ENCODE measurements at regions not wholly inside any gene's neighbourhood (a gene's known extent, or its start where the extent isn't known, plus 50 kb on each side); places are given as distances from the start of the nearest gene placed in this dataset.
"Not testable (repeated sequence)": the region's sequence is repeated elsewhere in the genome, so short reads cannot be mapped to it uniquely, and the experiment has no call there.

DNA sequence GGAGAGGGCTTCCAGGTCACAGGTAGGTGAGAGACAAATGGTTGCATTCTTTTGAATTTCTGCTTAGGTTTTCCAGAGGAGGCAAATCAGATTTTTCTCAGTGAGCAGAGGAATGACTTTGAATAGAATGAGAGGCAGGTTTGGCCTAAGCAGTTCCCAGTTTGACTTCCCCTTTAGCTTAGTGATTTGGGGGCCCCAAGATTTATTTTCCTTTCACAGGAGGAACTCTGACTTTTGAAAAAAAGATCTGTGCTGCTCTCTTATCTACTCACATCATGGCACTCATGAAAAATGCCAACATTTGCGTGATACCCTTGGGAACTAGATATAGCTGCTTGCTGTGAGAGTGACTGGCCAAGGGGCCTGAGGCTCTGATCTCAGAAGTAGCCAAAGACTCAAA, 58.0 kb upstream of the EVL start:
- Histone ChIP-seq H2BK15ac (ENCODE audit: low read depth, poor library complexity, severe bottlenecking) (no peak overlapping the region), H3K14ac (ENCODE audit: low read length in 2 of 2) (no peak overlapping the region), H3K27ac (ENCODE audit: low read length, poor library complexity, severe bottlenecking) (no peak overlapping the region), H2AK5ac (ENCODE audit: low read length, severe bottlenecking) (no peak overlapping the region), H3K27me3 (ENCODE audit: control insufficient read depth in 1 of 2, insufficient read depth in 1 of 2, low read length in 2 of 2) (no peaks in the 10 kb centered on the region), H2BK12ac (ENCODE audit: low read length in 2 of 2) (no peak overlapping the region), H3K4me3 (ENCODE audit: insufficient read depth in 1 of 2, low read depth in 1 of 2, low read length in 2 of 2) (no peak overlapping the region), H3K18ac (ENCODE audit: low read depth in 1 of 2, low read length in 2 of 2) (no peak overlapping the region), H3K9me3 (ENCODE audit: control insufficient read depth, low read length) (peaks cover 3% of the 10 kb centered on the region), H3K23ac (ENCODE audit: low read length in 2 of 2) (no peak overlapping the region), H2BK5ac (ENCODE audit: low read depth, low read length, poor library complexity, severe bottlenecking) (no peak overlapping the region), H4K8ac (ENCODE audit: low read length) (no peak overlapping the region), H3K36me3 (ENCODE audit: control insufficient read depth in 1 of 2, insufficient read depth in 2 of 2, low read depth in 1 of 2, low read length in 2 of 2) (no peaks in the 10 kb centered on the region), H2BK120ac (ENCODE audit: low read depth, low read length) (no peak overlapping the region), H3K4ac (ENCODE audit: low read depth in 1 of 2, low read length in 2 of 2) (no peak overlapping the region), H4K91ac (ENCODE audit: low read length) (no peak overlapping the region), H3K79me1 (replicated peaks; ENCODE audit: low read length, poor library complexity, severe bottlenecking) (peaks cover 17% of the 10 kb centered on the region), H3K9ac (ENCODE audit: low read length) (no peak overlapping the region), H2AFZ (ENCODE audit: low read depth, low read length) (no peak overlapping the region), H3K4me1 (ENCODE audit: control insufficient read depth, insufficient read depth, low read depth, low read length) (no peaks in the 10 kb centered on the region), H3K4me2 (ENCODE audit: low read length, poor library complexity, severe bottlenecking) (no peak overlapping the region)
- WGBS: 100% methylated on average over 1 of the region's 1 CpG
- DNase-seq: no peak

DNA sequence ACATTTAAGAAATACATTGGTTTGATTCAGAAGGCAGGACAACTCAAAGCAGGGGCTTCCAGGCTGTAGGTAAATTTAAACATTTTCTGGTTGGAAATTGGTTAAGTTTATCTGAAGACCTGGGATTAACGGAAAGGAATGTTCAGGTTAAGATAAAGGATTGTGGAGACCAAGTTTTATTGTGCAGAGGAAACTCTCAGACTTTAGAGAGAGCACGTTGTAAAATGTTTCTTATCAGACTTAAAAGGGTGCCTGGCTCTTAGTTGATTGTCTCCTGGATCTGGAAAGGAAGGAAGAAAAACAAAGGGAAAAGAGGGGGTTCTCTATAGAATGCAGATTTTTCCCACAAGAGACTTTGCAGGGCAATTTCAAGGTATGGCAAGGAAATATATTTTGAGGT, 55.4 kb upstream of the EVL start:
- H3K4me2 ChIP-seq (ENCODE audit: low read length, poor library complexity, severe bottlenecking); H2BK12ac ChIP-seq (ENCODE audit: low read length in 2 of 2); H3K36me3 ChIP-seq (ENCODE audit: control insufficient read depth in 1 of 2, insufficient read depth in 2 of 2, low read depth in 1 of 2, low read length in 2 of 2); H3K9ac ChIP-seq (ENCODE audit: low read length); H3K9me3 ChIP-seq (ENCODE audit: control insufficient read depth, low read length); H3K18ac ChIP-seq (ENCODE audit: low read depth in 1 of 2, low read length in 2 of 2); H3K23ac ChIP-seq (ENCODE audit: low read length in 2 of 2); H3K14ac ChIP-seq (ENCODE audit: low read length in 2 of 2); H3K4me3 ChIP-seq (ENCODE audit: insufficient read depth in 1 of 2, low read depth in 1 of 2, low read length in 2 of 2); H4K8ac ChIP-seq (ENCODE audit: low read length); H3K27me3 ChIP-seq (ENCODE audit: control insufficient read depth in 1 of 2, insufficient read depth in 1 of 2, low read length in 2 of 2); H2AFZ ChIP-seq (ENCODE audit: low read depth, low read length); H3K4me1 ChIP-seq (ENCODE audit: control insufficient read depth, insufficient read depth, low read depth, low read length); H2AK5ac ChIP-seq (ENCODE audit: low read length, severe bottlenecking); H2BK15ac ChIP-seq (ENCODE audit: low read depth, poor library complexity, severe bottlenecking); H2BK5ac ChIP-seq (ENCODE audit: low read depth, low read length, poor library complexity, severe bottlenecking); H3K27ac ChIP-seq (ENCODE audit: low read length, poor library complexity, severe bottlenecking); H4K91ac ChIP-seq (ENCODE audit: low read length); H2BK120ac ChIP-seq (ENCODE audit: low read depth, low read length); DNase-seq; H3K4ac ChIP-seq (ENCODE audit: low read depth in 1 of 2, low read length in 2 of 2): not testable (repeated sequence)
- H3K79me1 ChIP-seq (replicated peaks; ENCODE audit: low read length, poor library complexity, severe bottlenecking): peaks cover 20% of the 10 kb centered on the region
- WGBS: 20% methylated on average over 2 of the region's 2 CpGs

DNA sequence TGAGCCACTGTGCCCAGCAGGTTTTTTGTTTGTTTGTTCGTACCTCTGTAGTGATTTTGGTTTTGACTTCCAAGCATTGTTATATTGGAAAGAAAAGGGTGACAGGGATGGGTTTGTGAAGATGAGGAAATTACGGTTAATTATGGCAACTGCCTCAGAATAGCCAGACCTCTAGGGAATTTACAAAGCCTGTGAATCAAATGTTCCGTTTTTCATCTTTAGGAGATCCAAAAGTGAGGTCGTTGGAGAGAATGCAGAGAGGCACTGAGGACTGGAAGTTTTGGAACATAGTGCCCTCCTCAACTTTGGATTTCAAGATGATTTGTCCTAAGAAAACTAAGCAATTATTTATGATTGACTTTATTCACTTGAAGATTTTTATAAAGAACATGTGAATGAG, 54.5 kb upstream of the EVL start:
- no peak overlapping the region for H3K4me3 ChIP-seq (ENCODE audit: insufficient read depth in 1 of 2, low read depth in 1 of 2, low read length in 2 of 2)
- H3K79me1 ChIP-seq (replicated peaks; ENCODE audit: low read length, poor library complexity, severe bottlenecking): peaks cover 24% of the 10 kb centered on the region
- no peak overlapping the region for H3K14ac ChIP-seq (ENCODE audit: low read length in 2 of 2)
- no peak overlapping the region for H2BK15ac ChIP-seq (ENCODE audit: low read depth, poor library complexity, severe bottlenecking)
- no peak overlapping the region for H3K27ac ChIP-seq (ENCODE audit: low read length, poor library complexity, severe bottlenecking)
- H3K36me3 ChIP-seq (ENCODE audit: control insufficient read depth in 1 of 2, insufficient read depth in 2 of 2, low read depth in 1 of 2, low read length in 2 of 2): no peaks in the 10 kb centered on the region
- no peak overlapping the region for H2BK5ac ChIP-seq (ENCODE audit: low read depth, low read length, poor library complexity, severe bottlenecking)
- no peak overlapping the region for H3K9ac ChIP-seq (ENCODE audit: low read length)
- H3K18ac ChIP-seq (ENCODE audit: low read depth in 1 of 2, low read length in 2 of 2): no peak overlapping the region
- H2AFZ ChIP-seq (ENCODE audit: low read depth, low read length): no peak overlapping the region
- no peak overlapping the region for H2AK5ac ChIP-seq (ENCODE audit: low read length, severe bottlenecking)
- no peaks in the 10 kb centered on the region for H3K9me3 ChIP-seq (ENCODE audit: control insufficient read depth, low read length)
- WGBS: 87% methylated on average over 4 of the region's 4 CpGs
- peaks cover 1% of the 10 kb centered on the region for H3K4me1 ChIP-seq (ENCODE audit: control insufficient read depth, insufficient read depth, low read depth, low read length)
- H3K4me2 ChIP-seq (ENCODE audit: low read length, poor library complexity, severe bottlenecking): no peak overlapping the region
- no peak overlapping the region for H2BK12ac ChIP-seq (ENCODE audit: low read length in 2 of 2)
- no peak overlapping the region for H4K8ac ChIP-seq (ENCODE audit: low read length)
- no peaks in the 10 kb centered on the region for H3K27me3 ChIP-seq (ENCODE audit: control insufficient read depth in 1 of 2, insufficient read depth in 1 of 2, low read length in 2 of 2)
- H2BK120ac ChIP-seq (ENCODE audit: low read depth, low read length): no peak overlapping the region
- DNase-seq: no peak
- no peak overlapping the region for H4K91ac ChIP-seq (ENCODE audit: low read length)
- H3K23ac ChIP-seq (ENCODE audit: low read length in 2 of 2): no peak overlapping the region
- no peak overlapping the region for H3K4ac ChIP-seq (ENCODE audit: low read depth in 1 of 2, low read length in 2 of 2)

DNA sequence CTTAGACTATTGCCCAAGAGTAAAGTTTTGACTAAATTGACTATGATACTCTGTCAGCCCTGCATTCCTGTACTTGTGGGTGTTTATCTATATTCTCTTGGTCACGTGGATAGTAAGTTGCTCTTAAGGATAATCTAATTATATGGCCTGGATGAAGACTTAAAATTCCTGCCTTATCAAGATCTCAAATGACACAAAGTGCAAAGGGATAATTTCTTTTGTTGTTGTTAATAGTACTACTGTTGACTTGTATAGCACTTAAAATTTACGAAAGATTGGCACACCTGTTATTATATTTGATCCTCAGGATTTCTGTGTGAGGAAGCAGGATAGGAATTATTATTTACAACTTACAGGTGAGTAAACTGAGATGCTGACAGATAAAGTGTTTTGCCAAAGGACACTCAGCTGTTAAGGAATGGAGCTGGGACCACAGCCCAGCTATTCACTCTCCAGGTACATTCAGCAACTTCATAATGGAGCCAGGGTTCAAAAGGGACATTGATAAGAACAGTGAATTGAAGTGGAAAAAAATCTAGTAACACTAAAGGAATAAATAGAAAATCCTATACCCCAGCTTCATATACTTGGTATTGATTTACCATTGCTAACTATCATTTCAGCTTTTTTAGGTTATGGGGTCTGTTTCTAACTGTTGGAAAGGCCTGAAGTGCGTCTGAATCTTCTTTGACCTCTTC, 53.4 kb upstream of the EVL start:
- no peak overlapping the region for H3K9ac ChIP-seq (ENCODE audit: low read length)
- no peak overlapping the region for H4K8ac ChIP-seq (ENCODE audit: low read length)
- H3K4me1 ChIP-seq (ENCODE audit: control insufficient read depth, insufficient read depth, low read depth, low read length): peaks cover 1% of the 10 kb centered on the region
- no peak overlapping the region for H3K18ac ChIP-seq (ENCODE audit: low read depth in 1 of 2, low read length in 2 of 2)
- no peaks in the 10 kb centered on the region for H3K36me3 ChIP-seq (ENCODE audit: control insufficient read depth in 1 of 2, insufficient read depth in 2 of 2, low read depth in 1 of 2, low read length in 2 of 2)
- no peak overlapping the region for H3K23ac ChIP-seq (ENCODE audit: low read length in 2 of 2)
- no peak overlapping the region for H3K4me3 ChIP-seq (ENCODE audit: insufficient read depth in 1 of 2, low read depth in 1 of 2, low read length in 2 of 2)
- H3K79me1 ChIP-seq (replicated peaks; ENCODE audit: low read length, poor library complexity, severe bottlenecking): peaks cover 27% of the 10 kb centered on the region
- WGBS: 73% methylated on average over 3 of the region's 3 CpGs
- no peaks in the 10 kb centered on the region for H3K9me3 ChIP-seq (ENCODE audit: control insufficient read depth, low read length)
- H2BK15ac ChIP-seq (ENCODE audit: low read depth, poor library complexity, severe bottlenecking): no peak overlapping the region
- no peak overlapping the region for H3K4me2 ChIP-seq (ENCODE audit: low read length, poor library complexity, severe bottlenecking)
- no peak overlapping the region for H2BK5ac ChIP-seq (ENCODE audit: low read depth, low read length, poor library complexity, severe bottlenecking)
- H2AK5ac ChIP-seq (ENCODE audit: low read length, severe bottlenecking): no peak overlapping the region
- H2BK12ac ChIP-seq (ENCODE audit: low read length in 2 of 2): no peak overlapping the region
- H2AFZ ChIP-seq (ENCODE audit: low read depth, low read length): no peak overlapping the region
- H3K14ac ChIP-seq (ENCODE audit: low read length in 2 of 2): no peak overlapping the region
- no peak for DNase-seq
- no peak overlapping the region for H4K91ac ChIP-seq (ENCODE audit: low read length)
- H3K27ac ChIP-seq (ENCODE audit: low read length, poor library complexity, severe bottlenecking): no peak overlapping the region
- H2BK120ac ChIP-seq (ENCODE audit: low read depth, low read length): no peak overlapping the region
- H3K27me3 ChIP-seq (ENCODE audit: control insufficient read depth in 1 of 2, insufficient read depth in 1 of 2, low read length in 2 of 2): no peaks in the 10 kb centered on the region
- no peak overlapping the region for H3K4ac ChIP-seq (ENCODE audit: low read depth in 1 of 2, low read length in 2 of 2)
